SJSA1 (cell line): ENCODE measurements at regions not wholly inside any gene's neighbourhood (a gene's known extent, or its start where the extent isn't known, plus 50 kb on each side); places are given as distances from the start of the nearest gene placed in this dataset.

Source experiments
- DNase-seq, 2 experiments: peaks; one replicate each; pipeline ENCODE4 v3.0.0-alpha.2; 2015 to 2020; ENCODE audit warnings: low spot score in 2 of 2, low read depth in 1 of 2
- H3K27ac ChIP-seq: fragments of 250-450 bp; sonication (Bioruptor Pico); 2 replicates; pipeline ENCODE4 v1.5.1; 2020; ENCODE audit warnings: mild to moderate bottlenecking, moderate library complexity
- H3K27me3 ChIP-seq: fragments of 250-450 bp; sonication (Bioruptor Pico); replicated peaks from 2 replicates; pipeline ENCODE4 v1.5.1; 2020; ENCODE audit warnings: mild to moderate bottlenecking, moderate library complexity
- H3K36me3 ChIP-seq: fragments of 250-450 bp; sonication (Bioruptor Pico); 2 replicates; pipeline ENCODE4 v1.5.1; 2020; ENCODE audit warnings: mild to moderate bottlenecking
- H3K4me1 ChIP-seq: fragments of 250-450 bp; sonication (Bioruptor Pico); replicated peaks from 2 replicates; pipeline ENCODE4 v1.6.1; 2021; ENCODE audit warnings: mild to moderate bottlenecking
- H3K4me3 ChIP-seq: fragments of 250-450 bp; sonication (Bioruptor Pico); 2 replicates; pipeline ENCODE4 v1.5.1; 2020; ENCODE audit warnings: mild to moderate bottlenecking
- H3K9me3 ChIP-seq: fragments of 250-450 bp; sonication (Bioruptor Pico); replicated peaks from 2 replicates; pipeline ENCODE4 v1.5.1; 2020; ENCODE audit warnings: mild to moderate bottlenecking

DNA sequence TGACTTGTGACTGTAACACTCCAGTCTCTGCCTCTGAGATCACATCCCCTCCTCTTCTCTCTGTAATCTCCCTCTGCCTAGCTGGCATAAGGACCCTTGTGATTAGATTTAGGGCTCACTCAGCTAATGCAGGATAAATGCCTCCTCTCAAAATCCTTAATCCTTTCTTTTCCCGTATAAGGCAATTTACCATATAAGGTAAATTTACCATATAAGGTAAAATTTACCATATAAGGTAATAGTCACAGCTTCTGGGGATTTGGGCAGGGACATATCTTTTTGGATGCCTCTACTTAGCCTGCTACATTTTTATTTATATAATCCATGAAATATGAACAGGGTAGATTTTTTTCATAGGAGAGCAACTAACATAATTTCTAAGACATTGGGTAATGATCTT is 318.0 kb upstream of the PUM3 start:
- no peak overlapping the region for H3K4me3 ChIP-seq
- H3K4me1 ChIP-seq = no peaks in the 10 kb centered on the region
- no peak overlapping the region for H3K27ac ChIP-seq
- no peaks in the 10 kb centered on the region for H3K36me3 ChIP-seq
- H3K27me3 ChIP-seq = no peaks in the 10 kb centered on the region
- no peak for DNase-seq
- no peaks in the 10 kb centered on the region for H3K9me3 ChIP-seq

DNA sequence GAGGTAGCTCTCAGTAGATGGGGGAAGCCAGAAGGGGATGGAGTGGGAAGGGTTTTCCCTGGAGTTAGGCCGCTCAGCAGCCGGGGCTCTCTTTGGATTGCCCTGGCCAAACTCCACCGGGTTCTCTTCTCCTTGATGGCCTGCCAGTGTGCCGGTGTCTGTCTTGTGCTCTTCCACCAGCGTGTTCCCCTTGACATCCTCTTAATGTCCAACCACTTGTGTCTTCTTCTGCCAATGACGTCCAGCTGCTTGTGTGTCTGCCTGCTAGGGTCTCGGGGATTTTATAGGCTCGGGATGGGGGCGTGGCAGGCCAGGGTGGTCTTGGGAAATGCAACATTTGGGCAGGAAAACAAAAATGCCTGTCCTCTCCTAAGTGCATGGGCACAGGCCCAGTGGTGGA is 313.1 kb upstream of the PUM3 start:
- Histone ChIP-seq H3K27me3 (no peaks in the 10 kb centered on the region), H3K27ac (no peak overlapping the region), H3K9me3 (no peaks in the 10 kb centered on the region), H3K4me1 (no peaks in the 10 kb centered on the region), H3K4me3 (no peak overlapping the region), H3K36me3 (no peaks in the 10 kb centered on the region)
- no peak for DNase-seq

DNA sequence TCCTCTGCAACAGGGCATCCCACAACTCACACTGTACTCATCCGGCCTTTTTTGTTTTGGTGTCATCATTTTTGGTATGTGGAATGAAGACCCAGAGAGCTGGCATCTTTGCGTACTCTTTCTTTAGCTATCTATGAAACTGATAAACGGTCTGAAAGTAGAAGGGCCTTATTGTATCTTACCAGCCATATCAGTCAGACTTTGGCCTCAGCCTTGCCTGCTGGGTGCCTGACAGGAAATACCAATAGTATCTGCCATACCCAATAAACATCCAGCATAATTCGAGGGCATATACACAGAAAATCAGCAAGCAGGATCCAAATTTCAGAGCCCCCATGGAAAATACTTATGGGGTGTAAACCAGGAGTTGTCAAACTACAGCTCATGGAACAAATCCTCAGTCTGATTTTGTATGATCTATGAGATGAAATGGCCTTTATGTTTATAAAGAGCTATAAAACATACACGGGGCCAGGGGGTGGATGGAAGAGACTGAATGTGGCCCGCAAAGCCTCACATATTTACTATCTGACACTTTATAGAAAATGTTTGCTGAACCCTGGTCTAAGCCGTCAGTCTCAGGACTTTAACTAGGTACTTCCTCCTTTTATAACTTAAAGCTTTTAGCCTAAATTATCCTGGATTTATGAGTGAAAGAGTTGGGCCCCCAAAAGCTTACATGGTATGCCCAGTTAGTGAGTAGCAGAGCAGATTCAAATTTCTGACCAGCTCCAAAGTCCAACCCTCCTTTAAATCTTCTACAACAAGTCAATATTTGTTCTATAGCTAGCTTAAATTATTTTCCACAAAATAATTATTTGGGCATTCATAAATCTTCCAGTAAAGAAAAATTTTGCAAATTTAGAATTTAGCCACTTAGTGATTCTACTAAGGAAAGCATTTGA is 308.0 kb upstream of the PUM3 start:
- DNase-seq = no peak
- Histone ChIP-seq H3K4me1 (no peaks in the 10 kb centered on the region), H3K36me3 (no peaks in the 10 kb centered on the region), H3K9me3 (no peaks in the 10 kb centered on the region), H3K27ac (no peak overlapping the region), H3K4me3 (no peak overlapping the region), H3K27me3 (no peaks in the 10 kb centered on the region)

DNA sequence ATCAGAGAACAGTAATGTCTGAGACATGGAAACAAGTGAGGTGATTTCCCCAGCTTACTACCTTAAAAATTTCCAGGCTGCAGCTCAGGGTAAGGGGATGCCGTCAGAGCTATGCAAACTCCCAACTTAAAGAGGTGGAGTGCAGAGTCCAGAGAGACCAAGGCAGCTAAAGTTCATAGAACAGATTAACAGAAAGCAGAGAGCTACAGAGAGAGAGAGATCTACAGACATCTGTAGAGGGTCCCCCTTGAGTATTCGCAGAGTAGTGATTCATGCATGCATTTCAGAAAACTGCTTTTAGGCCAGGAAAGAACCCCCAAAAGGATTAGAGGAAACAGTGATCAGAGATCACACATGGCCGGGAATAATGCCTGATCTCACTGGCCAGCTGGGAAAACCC is 306.2 kb upstream of the PUM3 start:
- Histone ChIP-seq H3K27ac (no peak overlapping the region), H3K4me3 (no peak overlapping the region), H3K9me3 (no peaks in the 10 kb centered on the region), H3K27me3 (no peaks in the 10 kb centered on the region), H3K4me1 (no peaks in the 10 kb centered on the region), H3K36me3 (no peaks in the 10 kb centered on the region)
- no peak for DNase-seq

DNA sequence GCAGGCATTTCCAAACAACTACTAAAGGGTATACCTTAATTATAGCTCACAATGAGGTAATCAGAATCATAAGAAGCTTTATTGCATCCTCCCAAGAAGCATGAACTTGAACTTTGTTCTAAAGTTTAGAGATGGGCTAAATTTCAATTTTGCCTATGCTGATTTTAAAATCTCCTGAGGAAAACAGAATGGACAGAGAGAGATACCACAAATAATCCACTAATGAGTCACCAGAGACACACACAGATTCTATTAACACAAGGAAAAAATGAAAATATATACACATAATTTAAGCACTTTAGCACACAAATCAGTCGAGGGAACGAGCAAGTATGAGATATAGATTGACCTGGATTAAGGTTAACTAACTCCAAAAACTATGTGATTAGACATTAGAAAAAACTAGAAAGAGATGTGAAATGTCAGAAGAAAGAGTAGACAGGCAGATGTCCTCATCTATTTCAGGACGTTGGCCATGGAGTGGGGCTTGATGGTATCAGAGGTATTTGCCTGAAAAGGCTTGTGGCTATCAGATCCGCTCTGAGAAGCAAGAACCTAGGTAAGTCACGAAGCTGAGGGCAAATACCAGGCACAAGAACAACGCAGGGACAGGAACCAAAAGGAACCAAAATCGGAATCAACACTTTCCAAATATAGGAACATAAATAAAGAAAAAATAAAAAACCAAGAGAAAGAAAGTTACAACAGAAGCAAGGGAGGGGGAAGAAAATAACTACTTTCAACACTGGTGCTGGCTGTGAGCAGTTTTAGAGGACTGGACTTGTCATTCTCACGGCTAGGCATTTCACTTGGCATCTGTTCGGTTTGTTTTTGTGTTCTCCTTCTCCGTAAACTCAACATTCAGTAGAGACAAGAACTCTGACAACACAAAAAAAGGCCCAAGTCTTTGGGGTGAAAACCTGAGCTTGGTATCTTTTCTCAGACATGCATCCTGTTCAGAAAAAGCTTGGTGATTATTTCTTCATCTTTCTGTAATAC is 294.6 kb upstream of the PUM3 start:
- Histone ChIP-seq H3K9me3 (no peaks in the 10 kb centered on the region), H3K27me3 (no peaks in the 10 kb centered on the region), H3K27ac (no peak overlapping the region), H3K36me3 (no peaks in the 10 kb centered on the region), H3K4me3 (no peak overlapping the region), H3K4me1 (no peaks in the 10 kb centered on the region)
- no peak for DNase-seq

DNA sequence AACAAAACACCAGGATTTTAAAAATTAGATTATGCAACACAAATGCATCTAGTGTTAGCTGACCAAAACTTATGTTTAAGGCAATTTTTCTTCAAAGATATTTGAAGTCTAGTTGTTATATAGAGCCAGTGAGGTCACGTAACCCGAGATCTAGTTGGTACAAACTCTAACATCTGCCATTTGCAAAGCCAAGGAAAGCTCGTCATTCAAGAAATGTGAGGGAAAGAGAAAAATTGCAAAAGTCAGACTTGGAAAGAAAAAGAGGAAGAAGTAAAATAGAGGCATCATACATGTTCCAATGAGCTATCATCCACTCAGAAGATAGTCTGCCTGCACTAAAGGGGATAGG is 293.4 kb upstream of the PUM3 start:
- no peak overlapping the region for H3K4me3 ChIP-seq
- H3K9me3 ChIP-seq = no peaks in the 10 kb centered on the region
- no peaks in the 10 kb centered on the region for H3K36me3 ChIP-seq
- no peaks in the 10 kb centered on the region for H3K27me3 ChIP-seq
- H3K4me1 ChIP-seq = no peaks in the 10 kb centered on the region
- DNase-seq = no peak
- no peak overlapping the region for H3K27ac ChIP-seq

DNA sequence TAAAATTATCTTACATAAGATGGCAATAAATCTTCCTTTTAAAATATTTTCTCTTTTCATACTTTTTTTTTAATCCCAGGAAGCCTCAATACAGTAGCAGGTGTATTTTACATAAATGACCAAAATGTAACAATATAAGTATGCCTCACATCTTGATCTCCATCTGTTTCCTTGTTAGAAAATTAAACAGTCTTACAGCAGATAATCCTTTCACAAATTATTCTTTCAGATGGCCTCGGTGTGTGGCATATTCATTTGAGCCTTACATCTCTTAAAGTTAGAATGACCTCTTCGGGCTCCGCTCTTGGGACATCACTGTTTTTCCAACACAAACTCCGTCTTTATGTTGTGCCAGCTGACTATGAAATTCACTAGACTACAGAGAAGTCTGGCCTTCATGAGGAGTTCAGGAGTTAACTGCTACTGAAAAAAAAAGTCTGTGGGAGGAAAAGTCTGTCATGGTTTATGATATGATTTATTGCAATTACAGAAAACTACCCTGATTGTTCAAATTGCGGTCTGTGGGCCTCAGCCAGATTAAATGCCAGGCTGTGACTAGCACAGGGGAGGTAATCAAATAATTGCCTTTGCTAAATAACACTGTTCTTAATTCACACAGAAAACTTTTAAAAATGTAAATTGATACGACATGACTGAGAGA is 292.9 kb upstream of the PUM3 start:
- H3K4me3 ChIP-seq = no peak overlapping the region
- no peak for DNase-seq
- H3K27ac ChIP-seq = no peak overlapping the region
- no peaks in the 10 kb centered on the region for H3K36me3 ChIP-seq
- no peaks in the 10 kb centered on the region for H3K9me3 ChIP-seq
- no peaks in the 10 kb centered on the region for H3K4me1 ChIP-seq
- H3K27me3 ChIP-seq = no peaks in the 10 kb centered on the region

DNA sequence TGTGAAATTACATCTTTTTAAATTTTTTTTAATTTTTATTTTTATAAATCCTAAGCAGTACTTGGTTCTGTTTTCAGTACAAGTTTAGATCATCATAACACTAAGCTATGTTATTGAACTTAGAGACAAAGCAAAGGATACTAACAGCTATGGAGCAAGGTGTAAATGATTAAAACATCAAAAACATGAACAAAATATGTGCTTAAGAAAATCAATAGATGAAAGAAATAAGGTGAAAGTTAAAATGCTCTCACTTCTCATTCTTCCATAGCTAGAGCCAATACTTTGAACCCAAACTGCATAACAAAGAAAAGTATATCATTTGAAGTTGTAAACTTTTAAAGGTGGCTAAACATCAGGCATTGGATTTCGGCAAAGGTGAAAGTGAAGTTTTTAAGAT is 292.3 kb upstream of the PUM3 start:
- Histone ChIP-seq H3K27ac (no peak overlapping the region), H3K27me3 (no peaks in the 10 kb centered on the region), H3K36me3 (no peaks in the 10 kb centered on the region), H3K9me3 (no peaks in the 10 kb centered on the region), H3K4me3 (no peak overlapping the region), H3K4me1 (no peaks in the 10 kb centered on the region)
- no peak for DNase-seq

DNA sequence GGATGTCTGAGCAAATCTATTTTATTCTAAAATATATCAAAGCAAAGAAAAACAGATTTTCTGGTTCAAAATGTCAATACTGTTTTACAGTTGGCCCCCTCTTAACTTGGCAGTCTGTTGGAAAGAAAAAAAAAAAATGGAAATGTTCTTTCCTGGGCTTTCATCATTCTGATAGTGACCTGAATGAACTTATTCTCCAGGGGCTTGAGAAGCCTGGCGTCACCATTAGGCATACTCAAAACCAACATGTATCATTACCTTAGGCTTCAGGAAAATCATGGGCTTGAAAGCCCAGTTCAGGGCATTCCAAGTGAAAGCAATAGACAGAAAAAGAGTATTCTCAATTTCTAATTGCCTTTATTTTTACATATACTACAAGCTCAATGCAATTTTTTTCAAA is 283.7 kb upstream of the PUM3 start:
- Histone ChIP-seq H3K4me1 (no peaks in the 10 kb centered on the region), H3K27me3 (no peaks in the 10 kb centered on the region), H3K36me3 (no peaks in the 10 kb centered on the region), H3K27ac (no peak overlapping the region), H3K4me3 (no peak overlapping the region), H3K9me3 (no peaks in the 10 kb centered on the region)
- no peak for DNase-seq

DNA sequence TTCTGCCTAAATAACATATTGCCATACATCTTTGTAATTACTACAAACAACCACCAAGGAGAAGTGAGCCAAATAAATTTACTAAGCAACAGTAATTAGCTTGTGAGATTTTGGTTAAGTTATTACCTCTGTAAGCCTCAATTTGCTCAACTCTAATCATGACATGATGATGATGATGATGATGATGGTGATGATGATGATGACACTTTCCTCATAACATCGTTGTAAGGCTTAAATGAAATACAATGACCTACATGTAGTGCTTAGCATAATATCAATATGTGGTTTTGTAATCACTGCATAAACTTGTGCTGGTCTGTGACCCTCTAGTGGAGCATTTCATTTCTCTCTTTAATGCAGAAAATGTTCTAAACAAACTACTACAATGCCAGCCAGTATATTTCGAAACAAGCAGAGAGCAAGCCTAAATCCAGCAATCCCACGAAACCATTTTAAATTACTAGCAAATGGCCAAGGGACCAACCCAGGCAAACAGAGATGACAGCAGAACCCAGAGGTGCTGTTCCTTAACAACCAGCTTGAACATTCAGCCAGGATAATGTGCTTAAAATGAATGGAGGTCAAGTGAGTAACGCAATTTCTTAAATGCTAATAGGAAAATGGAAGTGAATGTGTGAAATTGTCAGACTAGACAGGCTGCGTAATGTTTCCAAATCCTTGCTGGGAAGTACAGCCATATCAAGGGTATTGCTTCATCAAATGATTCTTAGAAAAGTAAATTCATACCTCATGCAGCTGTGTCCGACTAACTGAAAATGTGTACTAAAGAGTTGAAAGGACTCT is 281.9 kb upstream of the PUM3 start:
- no peak for DNase-seq
- no peak overlapping the region for H3K4me3 ChIP-seq
- no peak overlapping the region for H3K27ac ChIP-seq
- no peaks in the 10 kb centered on the region for H3K27me3 ChIP-seq
- no peaks in the 10 kb centered on the region for H3K36me3 ChIP-seq
- H3K9me3 ChIP-seq = no peaks in the 10 kb centered on the region
- H3K4me1 ChIP-seq = no peaks in the 10 kb centered on the region

DNA sequence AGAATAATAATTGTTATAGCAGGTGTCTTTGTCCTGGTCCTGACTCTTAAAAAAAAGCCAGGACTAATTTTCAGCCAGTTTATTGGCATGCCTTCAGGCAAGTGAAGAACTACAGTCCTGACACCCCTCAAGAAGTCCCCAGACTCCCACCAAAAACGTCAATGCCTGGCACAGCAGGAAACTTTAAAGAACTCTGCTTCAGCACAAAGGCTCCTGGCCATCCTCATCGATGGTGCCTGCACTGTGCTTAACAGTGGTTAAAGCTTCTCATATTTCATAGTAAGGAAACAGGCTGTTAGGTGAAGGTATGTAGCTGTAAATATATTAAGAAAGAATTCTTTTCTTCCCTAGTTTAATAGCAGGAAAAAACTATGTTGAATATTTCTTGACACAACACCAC is 280.1 kb upstream of the PUM3 start:
- Histone ChIP-seq H3K36me3 (no peaks in the 10 kb centered on the region), H3K27ac (no peak overlapping the region), H3K4me1 (no peaks in the 10 kb centered on the region), H3K4me3 (no peak overlapping the region), H3K27me3 (no peaks in the 10 kb centered on the region), H3K9me3 (no peaks in the 10 kb centered on the region)
- no peak for DNase-seq

DNA sequence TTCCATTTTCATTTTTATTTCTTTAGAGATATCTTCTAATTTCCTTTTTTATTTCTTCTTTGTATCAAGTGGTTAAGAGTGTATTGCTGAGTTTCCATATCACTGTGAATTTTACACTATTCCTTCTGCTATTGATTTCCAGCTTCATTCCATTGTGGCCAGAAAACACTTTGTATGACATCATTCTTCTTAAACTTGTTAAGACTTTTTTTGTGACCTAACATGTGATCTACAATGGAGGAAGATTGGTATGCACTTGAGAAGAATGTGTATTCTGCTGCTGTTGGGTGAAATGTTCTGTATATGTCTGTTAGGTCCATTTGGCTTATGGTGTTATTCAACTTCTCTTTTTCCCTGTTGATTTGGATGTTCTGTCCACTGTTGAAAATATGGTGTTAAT is 274.2 kb upstream of the PUM3 start:
- Histone ChIP-seq H3K27me3 (no peaks in the 10 kb centered on the region), H3K4me1 (no peaks in the 10 kb centered on the region), H3K4me3 (no peak overlapping the region), H3K36me3 (no peaks in the 10 kb centered on the region), H3K9me3 (no peaks in the 10 kb centered on the region), H3K27ac (no peak overlapping the region)
- no peak for DNase-seq

DNA sequence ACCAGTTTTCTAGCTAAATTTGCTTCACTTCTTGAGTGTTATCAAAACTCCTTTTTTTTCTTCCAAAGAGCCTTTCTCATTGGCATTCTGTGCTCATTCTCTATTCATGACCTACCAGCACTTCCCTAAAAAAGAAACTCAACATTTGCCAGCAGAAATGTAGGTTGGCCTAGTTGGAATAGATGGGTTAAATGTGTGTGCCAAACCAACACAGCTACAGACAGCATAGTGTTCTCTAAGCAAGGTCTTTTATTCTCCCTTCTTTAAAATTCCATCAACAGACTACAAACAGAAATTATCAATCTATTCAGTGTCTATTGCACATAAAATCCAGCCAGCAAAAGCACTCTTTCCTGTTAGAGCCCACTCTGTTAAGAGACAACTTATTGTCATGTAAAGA is 255.8 kb upstream of the PUM3 start:
- Histone ChIP-seq H3K36me3 (no peaks in the 10 kb centered on the region), H3K27ac (no peak overlapping the region), H3K27me3 (no peaks in the 10 kb centered on the region), H3K9me3 (no peaks in the 10 kb centered on the region), H3K4me1 (no peaks in the 10 kb centered on the region), H3K4me3 (no peak overlapping the region)
- no peak for DNase-seq
